SK-N-SH (cell line): ENCODE measurements at regions not wholly inside any gene's neighbourhood (a gene's known extent, or its start where the extent isn't known, plus 50 kb on each side); places are given as distances from the start of the nearest gene placed in this dataset.

Experiments used
- CTCF ChIA-PET: fragments of 300-600, 350-600 bp; formaldehyde crosslinking; extraction: SDS; loops from one replicate; lab custom pipeline; 2021; lab: Yijun Ruan, JAX
- POLR2A ChIA-PET: fragments of 350-600 bp; sonication (Branson Sonifier 250); formaldehyde crosslinking; extraction: SDS; loops from one replicate; lab custom pipeline; 2020; ENCODE audit warnings: antibody characterized with exemption, inconsistent platforms; lab: Yijun Ruan, JAX
- DNase-seq: peaks from one replicate; pipeline ENCODE4 v3.0.0; 2012
- H2AFZ ChIP-seq: fragments of 200-600 bp; sonication (generic); 2 replicates; pipeline ENCODE4 v1.8.1; 2016; ENCODE audit warnings: antibody characterized with exemption, mild to moderate bottlenecking, low read depth
- H3F3A ChIP-seq: fragments of 200-600 bp; sonication (generic); replicated peaks from 2 replicates; pipeline ENCODE3; 2016; ENCODE audit warnings: antibody characterized with exemption, mild to moderate bottlenecking; ENCODE audit not compliant: insufficient read depth
- H3K27ac ChIP-seq, 2 experiments: fragments of 200-500 bp in 1 of 2; fragments of 200-600 bp in 1 of 2; sonication (Bioruptor generic) in 1 of 2; sonication (generic), shearing (Covaris generic) in 1 of 2; 2 replicates each; pipeline versions ENCODE4 v1.5.1 to v1.6.1; 2014 to 2016; ENCODE audit warnings: low read depth in 2 of 2, inconsistent platforms in 1 of 2, low read length in 1 of 2, mild to moderate bottlenecking in 1 of 2, mixed read lengths in 1 of 2
- H3K27me3 ChIP-seq: fragments of 200-600 bp; sonication (generic), shearing (Covaris generic); 2 replicates; pipeline ENCODE4 v1.6.1; 2016; ENCODE audit warnings: mixed run types; ENCODE audit not compliant: insufficient read depth
- H3K36me3 ChIP-seq, 2 experiments: fragments of 200-500 bp in 1 of 2; fragments of 200-600 bp in 1 of 2; sonication (Bioruptor generic) in 1 of 2; sonication (generic) in 1 of 2; replicated peaks in 1 of 2; 2 replicates each; pipeline versions ENCODE3 to v1.5.1; 2014 to 2016; ENCODE audit warnings: low read length in 1 of 2, mild to moderate bottlenecking in 1 of 2; ENCODE audit not compliant: insufficient read depth in 2 of 2, control insufficient read depth in 1 of 2
- H3K4me1 ChIP-seq, 2 experiments: fragments of 200-500 bp in 1 of 2; fragments of 200-600 bp in 1 of 2; sonication (Bioruptor generic) in 1 of 2; sonication (generic), shearing (Covaris generic) in 1 of 2; 2 replicates each; pipeline versions ENCODE4 v1.5.1 to v1.6.1; 2014 to 2016; ENCODE audit warnings: low read depth in 1 of 2, low read length in 1 of 2, mixed run types in 1 of 2; ENCODE audit not compliant: insufficient read depth in 2 of 2, control insufficient read depth in 1 of 2
- H3K4me2 ChIP-seq: fragments of 200-600 bp; sonication (generic), shearing (Covaris generic); 2 replicates; pipeline ENCODE4 v1.6.1; 2017; ENCODE audit warnings: mixed run types
- H3K4me3 ChIP-seq, 2 experiments: fragments of 200-500 bp in 1 of 2; fragments of 200-600 bp in 1 of 2; sonication (Bioruptor generic) in 1 of 2; sonication (generic), shearing (Covaris generic) in 1 of 2; 2 replicates each; pipeline versions ENCODE4 v1.5.1 to v1.8.1; 2014 to 2016; ENCODE audit warnings: low read depth in 2 of 2, inconsistent platforms in 1 of 2, low read length in 1 of 2, mild to moderate bottlenecking in 1 of 2, mixed read lengths in 1 of 2, moderate library complexity in 1 of 2
- H3K79me2 ChIP-seq: fragments of 200-600 bp; sonication (generic); 2 replicates; pipeline ENCODE4 v1.8.1; 2017; ENCODE audit warnings: mild to moderate bottlenecking; ENCODE audit not compliant: insufficient read depth
- H3K9ac ChIP-seq: fragments of 200-600 bp; sonication (generic); 2 replicates; pipeline ENCODE4 v1.6.1; 2017; ENCODE audit warnings: mixed run types
- H3K9me2 ChIP-seq: fragments of 200-600 bp; sonication (generic); 2 replicates; pipeline ENCODE4 v1.6.1; 2017; ENCODE audit warnings: mixed run types
- H3K9me3 ChIP-seq: fragments of 200-600 bp; sonication (generic); 2 replicates; pipeline ENCODE4 v1.6.1; 2017; ENCODE audit warnings: mixed run types, mild to moderate bottlenecking, moderate library complexity
- H4K20me1 ChIP-seq: fragments of 200-600 bp; sonication (generic); 2 replicates; pipeline ENCODE4 v1.6.1; 2017; ENCODE audit warnings: mild to moderate bottlenecking, mixed run types; ENCODE audit not compliant: insufficient read depth
- CHD2 ChIP-seq: fragments of 150-350 bp; IDR thresholded peaks from 2 replicates; pipeline ENCODE4 v1.6.1; 2018; ENCODE audit warnings: low read length; ENCODE audit not compliant: partially characterized antibody
- ELF1 ChIP-seq: IDR thresholded peaks from 2 replicates; pipeline ENCODE4 v1.4.0; 2012
- EZH2phosphoT487 ChIP-seq: fragments of 200-600 bp; sonication (generic); IDR thresholded peaks from 2 replicates; pipeline ENCODE4 v1.6.1; 2017; ENCODE audit warnings: low read depth, mixed run types, mild to moderate bottlenecking, antibody characterized with exemption, moderate library complexity, borderline replicate concordance
- FOXM1 ChIP-seq: IDR thresholded peaks from 2 replicates; pipeline ENCODE4 v1.4.0; 2012; ENCODE audit warnings: low read depth, mild to moderate bottlenecking
- GABPA ChIP-seq: IDR thresholded peaks from 2 replicates; pipeline ENCODE4 v1.4.0; 2012; ENCODE audit warnings: low read depth, mild to moderate bottlenecking
- GATA2 ChIP-seq: sonication (generic); formaldehyde crosslinking; IDR thresholded peaks from 2 replicates; pipeline ENCODE4 v1.5.0; 2020; ENCODE audit warnings: mild to moderate bottlenecking, missing genetic modification reagents
- JUND ChIP-seq: IDR thresholded peaks from 2 replicates; pipeline ENCODE4 v1.4.0; 2012
- MXI1 ChIP-seq: IDR thresholded peaks from 2 replicates; pipeline ENCODE4 v1.6.1; 2012; ENCODE audit warnings: mild to moderate bottlenecking, low read depth, low read length, improper control_type of control experiment
- RCOR1 ChIP-seq: fragments of 150-350 bp; IDR thresholded peaks from 2 replicates; pipeline ENCODE4 v1.6.1; 2017; ENCODE audit warnings: antibody characterized with exemption, low read length
- TAF1 ChIP-seq: IDR thresholded peaks from 2 replicates; pipeline ENCODE4 v1.6.1; 2012; ENCODE audit warnings: low read depth, mild to moderate bottlenecking, low read length, moderate library complexity, borderline replicate concordance
- TEAD4 ChIP-seq: IDR thresholded peaks from 2 replicates; pipeline ENCODE4 v1.4.0; 2012; ENCODE audit warnings: mild to moderate bottlenecking, borderline replicate concordance; ENCODE audit not compliant: insufficient read depth
- YY1 ChIP-seq: IDR thresholded peaks from 2 replicates; pipeline ENCODE4 v1.4.0; 2012; ENCODE audit warnings: low read depth, mild to moderate bottlenecking
- WGBS: methylation state at CpG from one replicate; pipeline ENCODE4 v1.1.6; 2017; ENCODE audit warnings: low lambda C conversion rate; 5-methylcytosine and 5-hydroxymethylcytosine counted together
- TF ChIP-seq, protein P1 (sequence below): IDR thresholded peaks from 2 replicates; pipeline ENCODE4; 2012
- TF ChIP-seq, protein P2 (sequence below): fragments of 200-600 bp; sonication (generic); IDR thresholded peaks from 2 replicates; pipeline ENCODE4 v1.6.1; 2017; ENCODE audit warnings: antibody characterized with exemption, mild to moderate bottlenecking, moderate library complexity
- TF ChIP-seq, protein P3 (sequence below): IDR thresholded peaks from 2 replicates; pipeline ENCODE4 v1.4.0; 2012; ENCODE audit warnings: low read depth, borderline replicate concordance
- TF ChIP-seq, protein P4 (sequence below): IDR thresholded peaks from 2 replicates; pipeline ENCODE4 v1.4.0; 2012; ENCODE audit warnings: low read depth, borderline replicate concordance
- TF ChIP-seq, protein P5 (sequence below): fragments of 150-350 bp; IDR thresholded peaks from 2 replicates; pipeline ENCODE4 v1.6.1; 2016; ENCODE audit warnings: mild to moderate bottlenecking, low read depth, low read length

DNA sequence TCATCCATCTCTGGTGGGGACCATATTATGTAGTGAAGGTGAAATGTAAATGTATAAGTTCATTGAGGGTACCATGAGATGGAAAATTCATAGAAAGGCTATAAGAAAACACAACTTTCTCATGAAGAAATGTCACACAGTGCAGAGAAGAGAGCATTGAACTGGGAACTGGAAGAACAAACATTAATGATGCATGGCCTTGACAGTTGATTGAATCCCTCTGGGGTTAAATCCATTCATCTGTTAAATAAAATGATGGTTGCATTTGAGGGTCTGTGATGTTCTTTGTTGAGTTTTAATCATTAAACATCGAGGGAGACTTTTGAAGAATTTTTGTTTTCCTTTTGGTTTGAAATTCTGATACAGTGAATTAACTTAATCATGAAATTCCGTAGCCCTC is 1401.4 kb downstream of the FAM181B start:
- WGBS = 8% methylated on average over 2 of the region's 2 CpGs
- TF ChIP-seq, protein P1, sequence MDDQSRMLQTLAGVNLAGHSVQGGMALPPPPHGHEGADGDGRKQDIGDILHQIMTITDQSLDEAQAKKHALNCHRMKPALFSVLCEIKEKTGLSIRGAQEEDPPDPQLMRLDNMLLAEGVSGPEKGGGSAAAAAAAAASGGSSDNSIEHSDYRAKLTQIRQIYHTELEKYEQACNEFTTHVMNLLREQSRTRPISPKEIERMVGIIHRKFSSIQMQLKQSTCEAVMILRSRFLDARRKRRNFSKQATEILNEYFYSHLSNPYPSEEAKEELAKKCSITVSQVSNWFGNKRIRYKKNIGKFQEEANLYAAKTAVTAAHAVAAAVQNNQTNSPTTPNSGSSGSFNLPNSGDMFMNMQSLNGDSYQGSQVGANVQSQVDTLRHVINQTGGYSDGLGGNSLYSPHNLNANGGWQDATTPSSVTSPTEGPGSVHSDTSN = no peak
- TF ChIP-seq, protein P2, sequence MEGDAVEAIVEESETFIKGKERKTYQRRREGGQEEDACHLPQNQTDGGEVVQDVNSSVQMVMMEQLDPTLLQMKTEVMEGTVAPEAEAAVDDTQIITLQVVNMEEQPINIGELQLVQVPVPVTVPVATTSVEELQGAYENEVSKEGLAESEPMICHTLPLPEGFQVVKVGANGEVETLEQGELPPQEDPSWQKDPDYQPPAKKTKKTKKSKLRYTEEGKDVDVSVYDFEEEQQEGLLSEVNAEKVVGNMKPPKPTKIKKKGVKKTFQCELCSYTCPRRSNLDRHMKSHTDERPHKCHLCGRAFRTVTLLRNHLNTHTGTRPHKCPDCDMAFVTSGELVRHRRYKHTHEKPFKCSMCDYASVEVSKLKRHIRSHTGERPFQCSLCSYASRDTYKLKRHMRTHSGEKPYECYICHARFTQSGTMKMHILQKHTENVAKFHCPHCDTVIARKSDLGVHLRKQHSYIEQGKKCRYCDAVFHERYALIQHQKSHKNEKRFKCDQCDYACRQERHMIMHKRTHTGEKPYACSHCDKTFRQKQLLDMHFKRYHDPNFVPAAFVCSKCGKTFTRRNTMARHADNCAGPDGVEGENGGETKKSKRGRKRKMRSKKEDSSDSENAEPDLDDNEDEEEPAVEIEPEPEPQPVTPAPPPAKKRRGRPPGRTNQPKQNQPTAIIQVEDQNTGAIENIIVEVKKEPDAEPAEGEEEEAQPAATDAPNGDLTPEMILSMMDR = no peak
- TF ChIP-seq, protein P3, sequence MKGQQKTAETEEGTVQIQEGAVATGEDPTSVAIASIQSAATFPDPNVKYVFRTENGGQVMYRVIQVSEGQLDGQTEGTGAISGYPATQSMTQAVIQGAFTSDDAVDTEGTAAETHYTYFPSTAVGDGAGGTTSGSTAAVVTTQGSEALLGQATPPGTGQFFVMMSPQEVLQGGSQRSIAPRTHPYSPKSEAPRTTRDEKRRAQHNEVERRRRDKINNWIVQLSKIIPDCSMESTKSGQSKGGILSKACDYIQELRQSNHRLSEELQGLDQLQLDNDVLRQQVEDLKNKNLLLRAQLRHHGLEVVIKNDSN = no peak
- TF ChIP-seq RCOR1 (no peak), ELF1 (no peak), TAF1 (no peak), JUND (no peak), EZH2phosphoT487 (no peak), CHD2 (no peak), MXI1 (no peak), GABPA (no peak), FOXM1 (no peak), TEAD4 (no peak), YY1 (no peak), GATA2 (no peak)
- TF ChIP-seq, protein P4, sequence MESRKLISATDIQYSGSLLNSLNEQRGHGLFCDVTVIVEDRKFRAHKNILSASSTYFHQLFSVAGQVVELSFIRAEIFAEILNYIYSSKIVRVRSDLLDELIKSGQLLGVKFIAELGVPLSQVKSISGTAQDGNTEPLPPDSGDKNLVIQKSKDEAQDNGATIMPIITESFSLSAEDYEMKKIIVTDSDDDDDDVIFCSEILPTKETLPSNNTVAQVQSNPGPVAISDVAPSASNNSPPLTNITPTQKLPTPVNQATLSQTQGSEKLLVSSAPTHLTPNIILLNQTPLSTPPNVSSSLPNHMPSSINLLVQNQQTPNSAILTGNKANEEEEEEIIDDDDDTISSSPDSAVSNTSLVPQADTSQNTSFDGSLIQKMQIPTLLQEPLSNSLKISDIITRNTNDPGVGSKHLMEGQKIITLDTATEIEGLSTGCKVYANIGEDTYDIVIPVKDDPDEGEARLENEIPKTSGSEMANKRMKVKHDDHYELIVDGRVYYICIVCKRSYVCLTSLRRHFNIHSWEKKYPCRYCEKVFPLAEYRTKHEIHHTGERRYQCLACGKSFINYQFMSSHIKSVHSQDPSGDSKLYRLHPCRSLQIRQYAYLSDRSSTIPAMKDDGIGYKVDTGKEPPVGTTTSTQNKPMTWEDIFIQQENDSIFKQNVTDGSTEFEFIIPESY = no peak
- TF ChIP-seq, protein P5, sequence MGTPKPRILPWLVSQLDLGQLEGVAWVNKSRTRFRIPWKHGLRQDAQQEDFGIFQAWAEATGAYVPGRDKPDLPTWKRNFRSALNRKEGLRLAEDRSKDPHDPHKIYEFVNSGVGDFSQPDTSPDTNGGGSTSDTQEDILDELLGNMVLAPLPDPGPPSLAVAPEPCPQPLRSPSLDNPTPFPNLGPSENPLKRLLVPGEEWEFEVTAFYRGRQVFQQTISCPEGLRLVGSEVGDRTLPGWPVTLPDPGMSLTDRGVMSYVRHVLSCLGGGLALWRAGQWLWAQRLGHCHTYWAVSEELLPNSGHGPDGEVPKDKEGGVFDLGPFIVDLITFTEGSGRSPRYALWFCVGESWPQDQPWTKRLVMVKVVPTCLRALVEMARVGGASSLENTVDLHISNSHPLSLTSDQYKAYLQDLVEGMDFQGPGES = no peak

More for the DNA sequence above, 1401.4 kb downstream of the FAM181B start:
- no peaks in the 10 kb centered on the region for H3K36me3 ChIP-seq
- no peak overlapping the region for H3K27ac ChIP-seq
- no peaks in the 10 kb centered on the region for H3K4me1 ChIP-seq
- H3K4me3 ChIP-seq = no peak overlapping the region
- H3K9me3 ChIP-seq = no peaks in the 10 kb centered on the region
- H2AFZ ChIP-seq = no peak overlapping the region
- no peaks in the 10 kb centered on the region for H3F3A ChIP-seq
- H3K9ac ChIP-seq = no peak overlapping the region
- H3K79me2 ChIP-seq = no peaks in the 10 kb centered on the region
- no peak for DNase-seq
- no peaks in the 10 kb centered on the region for H3K27me3 ChIP-seq
- CTCF ChIA-PET = no interaction called here
- H4K20me1 ChIP-seq = no peaks in the 10 kb centered on the region
- no peak overlapping the region for H3K4me2 ChIP-seq
- POLR2A ChIA-PET = no interaction called here
- no peaks in the 10 kb centered on the region for H3K9me2 ChIP-seq
